DMS79 (cell line): ENCODE measurements at regions not wholly inside any gene's neighbourhood (a gene's known extent, or its start where the extent isn't known, plus 50 kb on each side); places are given as distances from the start of the nearest gene placed in this dataset.
"Not testable (repeated sequence)": the region's sequence is repeated elsewhere in the genome, so short reads cannot be mapped to it uniquely, and the experiment has no call there.

ENCODE experiments used
- DNase-seq: peaks from one replicate; lab custom pipeline; 2025; lab: John Stamatoyannopoulos, UW

DNA sequence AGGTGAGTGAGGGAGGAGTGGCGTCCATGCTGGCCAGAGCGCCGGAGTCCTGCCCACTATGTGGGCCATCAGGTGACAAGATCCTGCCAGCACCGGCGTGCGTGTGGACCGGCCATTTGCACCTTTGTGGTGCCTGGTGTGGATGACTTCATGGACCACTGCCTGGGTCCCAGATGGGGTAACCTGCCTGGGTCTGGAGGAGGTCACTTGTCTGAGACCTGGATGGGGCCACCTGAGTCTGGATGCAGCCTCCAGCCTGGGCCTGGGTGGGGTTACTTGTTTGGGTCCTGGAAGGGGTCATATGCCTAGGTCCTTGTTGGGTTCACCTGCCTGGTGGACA, 299.6 kb downstream of the NDUFA10 start:
- DNase-seq: no peak

DNA sequence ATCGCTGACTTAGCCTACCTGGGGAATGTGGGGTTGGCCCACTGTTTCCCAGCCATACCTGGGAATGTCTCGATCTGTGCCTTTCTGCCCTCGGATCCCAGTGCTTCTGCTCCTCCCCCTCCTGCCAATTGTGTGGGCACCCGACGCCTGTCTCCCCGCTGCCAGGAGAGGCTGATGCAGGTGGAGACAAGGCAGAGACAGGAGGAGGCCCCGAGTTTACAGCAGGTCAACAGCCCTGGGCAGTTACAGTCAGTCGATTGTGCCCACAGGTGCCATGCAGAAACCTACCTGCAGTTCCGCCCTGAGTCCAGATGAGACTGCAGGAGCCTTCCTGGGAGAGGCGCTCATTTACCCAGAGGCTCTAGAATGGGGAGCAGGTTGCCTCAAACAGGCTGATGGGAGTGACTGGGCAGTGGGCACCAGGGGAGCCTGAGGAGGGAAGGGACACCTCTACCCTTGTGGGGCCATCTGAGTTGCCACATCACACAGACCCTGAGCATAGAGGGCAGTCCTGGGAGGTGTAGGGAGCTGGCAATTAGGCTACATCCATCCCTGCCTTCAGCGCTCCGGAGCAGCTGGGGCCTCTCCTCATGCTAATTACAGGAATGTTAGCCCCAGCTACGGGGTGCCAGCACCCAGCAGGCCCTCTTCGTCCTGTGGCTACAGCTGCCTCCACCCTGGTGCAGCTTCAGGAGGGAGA, 300.1 kb downstream of the NDUFA10 start:
- no peak for DNase-seq

- DNase-seq: peak; percentile 35
Observed at GRCh38 chr2:239724194-239724849, 300.8 kb downstream of the NDUFA10 start.

- no peak for DNase-seq
Observed at GRCh38 chr2:239723486-239724193, 301.5 kb downstream of the NDUFA10 start.

GRCh38 chr2:239722760-239723470, 302.2 kb downstream of the NDUFA10 start:
- no peak for DNase-seq

- DNase-seq: no peak
Observed at GRCh38 chr2:239721991-239722759, 303.0 kb downstream of the NDUFA10 start.

DNA sequence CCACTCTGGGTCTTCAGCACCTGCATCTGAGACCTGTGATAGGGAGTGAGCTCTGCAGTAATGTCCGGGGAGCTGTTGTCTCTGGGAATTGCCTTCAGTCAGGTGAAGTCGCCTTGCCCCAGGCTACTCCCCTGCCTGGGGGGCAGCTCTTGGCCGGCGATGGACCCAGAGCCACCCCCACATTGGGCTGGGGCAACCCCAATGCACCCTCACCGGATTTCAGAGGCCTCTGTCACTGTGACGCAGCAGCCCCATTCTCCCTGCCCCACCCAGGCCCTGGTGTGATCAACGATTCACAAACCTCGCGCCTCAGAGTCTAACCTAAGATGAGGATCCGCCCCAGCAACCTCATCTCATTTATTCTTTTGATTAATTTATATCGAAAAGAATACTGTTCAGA, 303.6 kb downstream of the NDUFA10 start:
- DNase-seq: no peak

DNA sequence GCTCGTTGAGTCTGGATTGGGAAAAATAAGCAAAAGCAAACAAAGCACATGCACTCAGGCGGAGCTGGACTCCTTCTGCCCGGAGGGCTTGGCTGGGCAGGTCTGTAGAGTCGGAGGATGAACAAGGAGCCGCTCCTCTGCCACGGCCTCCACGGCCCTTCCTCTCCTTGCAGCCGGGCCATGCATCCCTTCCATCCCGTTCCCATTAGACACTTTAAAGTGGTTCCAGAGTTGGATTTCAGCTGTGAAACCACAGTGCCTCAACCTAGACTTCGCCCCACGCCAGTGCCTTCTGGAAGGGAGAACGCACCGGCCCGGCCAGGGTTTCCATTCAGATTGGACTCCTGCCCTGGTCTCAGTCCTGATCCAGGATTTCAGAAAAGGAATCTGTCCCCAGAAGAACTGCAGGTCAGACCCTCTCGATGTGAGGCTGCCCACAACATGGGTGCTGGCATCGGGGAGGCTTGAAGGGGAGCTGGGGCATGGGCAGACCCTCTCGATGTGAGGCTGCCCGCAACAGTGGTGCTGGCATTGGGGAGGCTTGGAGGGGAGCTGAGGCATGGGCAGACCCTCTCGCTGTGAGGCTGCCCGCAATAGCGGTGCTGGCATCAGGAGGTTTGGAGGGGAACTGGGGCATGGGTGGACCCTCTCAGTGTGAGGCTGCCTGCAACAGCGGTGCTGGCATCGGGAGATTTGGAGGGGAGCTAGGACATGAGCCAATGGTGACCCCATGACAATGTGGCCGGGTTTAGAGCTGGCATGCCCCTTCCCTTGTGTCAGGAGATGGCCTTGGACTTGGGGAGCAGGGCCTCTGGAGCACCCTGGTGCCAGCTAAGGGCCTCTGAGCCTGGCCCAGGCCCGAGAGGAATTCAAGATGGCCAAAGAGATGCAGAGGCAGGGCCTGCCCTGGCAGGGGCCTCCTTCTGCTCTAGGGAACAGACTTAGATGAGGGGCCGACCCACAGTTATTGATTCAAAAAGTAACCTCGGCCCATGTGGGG, 304.5 kb downstream of the NDUFA10 start:
- DNase-seq: no peak

DNA sequence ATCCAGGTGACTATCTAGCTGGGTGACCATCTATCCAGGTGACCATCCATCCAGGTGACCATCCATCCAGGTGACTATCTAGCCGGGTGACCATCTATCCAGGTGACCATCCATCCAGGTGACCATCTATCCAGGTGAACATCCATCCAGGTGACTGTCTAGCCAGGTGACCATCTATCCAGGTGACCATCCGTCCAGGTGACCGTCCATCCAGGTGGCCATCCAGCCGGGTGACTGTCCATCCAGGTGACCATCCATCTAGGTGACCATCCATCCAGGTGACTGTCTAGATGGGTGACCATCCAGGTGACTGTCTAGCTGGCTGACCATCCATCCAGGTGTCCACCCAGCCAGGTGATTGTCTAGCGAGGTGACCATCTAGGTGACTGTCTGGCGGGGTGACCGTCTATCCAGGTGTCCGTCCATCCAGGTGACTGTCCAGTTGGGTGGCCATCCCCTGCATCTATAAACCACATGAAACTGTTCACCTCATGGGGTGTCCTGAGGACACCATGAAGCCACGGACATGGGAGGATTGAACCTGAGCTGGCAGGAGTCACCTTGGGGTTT, 305.3 kb downstream of the NDUFA10 start:
- no peak for DNase-seq

GRCh38 chr2:239718991-239719390, 306.2 kb downstream of the NDUFA10 start:
- not testable (repeated sequence) for DNase-seq

- no peak for DNase-seq
Observed at GRCh38 chr2:239717706-239718105, 307.4 kb downstream of the NDUFA10 start.

DNA sequence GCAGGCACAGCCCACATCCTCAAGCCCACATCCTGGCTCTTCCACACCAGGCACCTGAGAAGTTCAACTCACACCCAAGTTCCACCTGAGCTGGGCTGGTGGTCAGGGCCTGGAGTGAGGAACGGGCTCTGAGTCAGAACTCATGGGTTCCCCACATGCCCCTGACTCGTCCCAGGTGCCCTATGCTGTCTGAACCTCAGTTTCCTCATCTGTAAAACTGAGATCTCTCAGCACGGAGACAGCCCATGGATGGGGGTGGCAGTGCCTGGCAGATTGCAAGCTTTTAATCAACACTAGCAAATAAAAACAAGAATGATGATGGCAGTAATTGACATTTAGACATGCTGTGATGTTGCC, 307.8 kb downstream of the NDUFA10 start:
- DNase-seq: no peak

DNA sequence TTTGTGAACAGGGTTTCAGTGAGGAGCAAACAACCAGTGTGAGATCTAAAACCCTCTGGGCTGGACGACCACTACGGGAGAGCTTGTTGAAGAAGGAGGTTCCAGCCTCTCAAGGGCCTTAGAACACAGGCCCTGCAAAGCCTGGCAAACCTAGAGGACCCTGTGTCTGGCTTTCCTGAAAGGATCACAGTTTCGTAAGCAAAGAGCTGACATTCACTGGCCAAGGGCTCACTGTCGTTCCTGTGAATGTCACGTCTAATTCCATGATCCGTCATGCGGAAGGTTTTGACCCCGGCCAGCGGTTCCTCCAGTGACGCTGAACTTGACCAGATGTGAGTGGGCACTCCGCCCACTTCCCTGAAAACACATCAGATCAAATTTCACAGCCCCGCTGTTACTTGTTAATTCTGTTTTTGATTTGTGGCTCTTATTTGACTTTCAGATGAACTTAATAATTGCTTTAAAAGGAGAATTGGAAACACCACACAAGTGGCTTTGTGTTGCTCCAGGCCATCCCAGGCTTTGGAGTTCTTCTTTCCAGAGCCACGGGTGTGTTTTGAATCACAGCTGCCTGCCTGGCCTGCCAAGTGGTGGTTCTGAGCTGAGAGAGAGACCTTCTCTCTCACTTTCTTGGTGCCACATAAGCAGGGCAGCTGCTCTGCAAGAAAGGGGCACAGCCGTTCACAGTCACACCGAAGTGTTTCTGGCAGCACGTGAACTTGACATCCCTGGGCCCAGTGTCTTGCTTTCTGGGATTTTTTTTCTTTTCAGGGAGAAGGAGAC, 308.4 kb downstream of the NDUFA10 start:
- no peak for DNase-seq

DNA sequence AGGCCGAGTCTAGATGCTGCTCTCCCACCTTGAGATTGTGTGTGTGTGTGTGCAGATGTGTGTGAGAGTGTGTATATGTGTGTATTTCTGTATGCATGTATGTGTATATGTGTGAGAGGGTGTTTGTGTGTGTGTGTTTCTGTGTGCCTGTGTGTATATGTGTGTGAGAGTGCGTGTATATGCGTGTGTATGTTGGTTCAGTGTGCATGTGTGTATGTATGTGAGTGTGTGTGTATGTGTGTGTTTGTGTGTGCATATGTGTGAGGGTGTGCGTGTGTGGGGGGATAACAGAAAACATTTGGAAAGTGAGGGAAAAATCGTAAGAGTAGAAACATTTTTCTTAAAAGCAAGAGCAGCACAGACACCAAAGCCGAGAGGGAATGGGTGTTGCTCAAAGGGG, 309.1 kb downstream of the NDUFA10 start:
- no peak for DNase-seq

DNA sequence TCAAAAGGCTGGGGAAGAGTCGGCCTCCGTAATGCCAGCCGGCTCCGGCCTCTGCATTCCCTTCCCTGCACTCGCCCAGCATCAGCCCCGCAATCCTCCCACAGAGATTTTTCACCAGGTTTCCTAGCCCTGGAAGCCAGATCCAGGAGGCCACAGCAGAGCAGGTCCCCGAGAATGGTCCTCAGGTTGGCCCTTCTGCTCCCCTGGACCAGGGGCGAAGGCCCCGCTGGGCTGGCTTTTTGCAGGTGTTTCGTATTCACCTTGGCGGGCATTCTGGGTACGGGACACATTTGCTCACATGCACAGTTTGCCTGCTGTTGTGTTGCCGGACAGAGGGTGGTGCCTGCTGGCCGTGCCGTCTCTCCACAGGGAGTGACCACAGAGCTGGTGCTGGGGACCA, 309.5 kb downstream of the NDUFA10 start:
- DNase-seq: no peak

- DNase-seq: no peak
Observed at GRCh38 chr2:239715202-239715601, 309.9 kb downstream of the NDUFA10 start.

DNA sequence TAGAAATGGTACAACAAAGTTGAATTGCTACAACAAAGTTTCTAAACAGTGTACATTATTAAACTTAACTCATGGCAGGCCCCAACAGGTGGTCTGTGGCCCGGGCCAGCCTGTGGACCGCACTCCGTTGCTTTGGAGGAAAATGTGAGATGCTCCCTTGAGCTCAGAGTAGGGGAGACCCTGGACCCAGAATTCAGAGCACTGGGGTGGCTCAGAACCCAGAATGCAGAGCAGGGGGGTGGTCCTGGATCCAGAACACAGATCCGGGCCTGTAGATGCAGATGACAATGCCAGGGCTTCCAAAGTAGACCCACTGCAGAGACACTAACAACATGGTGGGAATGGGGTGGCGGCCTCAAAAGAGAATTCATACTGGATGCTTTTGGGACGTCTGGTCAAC, 311.0 kb downstream of the NDUFA10 start:
- no peak for DNase-seq

DNA sequence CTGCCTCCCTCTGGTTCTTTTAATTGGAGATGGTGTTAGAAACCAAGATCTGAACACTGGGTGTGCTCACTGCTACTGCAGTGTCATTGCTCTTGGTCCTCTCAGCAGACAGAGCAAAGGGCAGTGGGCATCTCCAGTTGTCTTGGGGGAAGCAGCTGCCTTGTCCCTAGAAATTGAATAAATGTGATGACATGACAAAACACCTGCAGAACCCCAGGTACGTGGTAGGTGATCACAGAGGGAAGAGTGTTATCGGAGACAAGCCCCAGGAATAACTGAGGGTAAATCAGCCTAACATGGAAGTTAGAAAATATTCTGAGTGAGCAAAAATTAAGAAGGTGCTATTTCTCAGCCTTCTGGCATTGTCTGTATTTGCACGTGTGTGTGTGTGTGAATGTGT, 311.9 kb upstream of the HDAC4 start:
- DNase-seq: no peak

GRCh38 chr2:239711911-239712570, 311.2 kb upstream of the HDAC4 start:
- DNase-seq: no peak
